Femur (tissue), 1 donor: ENCODE measurements at regions not wholly inside any gene's neighbourhood (a gene's known extent, or its start where the extent isn't known, plus 50 kb on each side); places are given as distances from the start of the nearest gene placed in this dataset.
"Not testable (repeated sequence)": the region's sequence is repeated elsewhere in the genome, so short reads cannot be mapped to it uniquely, and the experiment has no call there.

ENCODE experiments used
- DNase-seq: peaks from one replicate; pipeline ENCODE4 v3.0.0-alpha.2; 2017

DNA sequence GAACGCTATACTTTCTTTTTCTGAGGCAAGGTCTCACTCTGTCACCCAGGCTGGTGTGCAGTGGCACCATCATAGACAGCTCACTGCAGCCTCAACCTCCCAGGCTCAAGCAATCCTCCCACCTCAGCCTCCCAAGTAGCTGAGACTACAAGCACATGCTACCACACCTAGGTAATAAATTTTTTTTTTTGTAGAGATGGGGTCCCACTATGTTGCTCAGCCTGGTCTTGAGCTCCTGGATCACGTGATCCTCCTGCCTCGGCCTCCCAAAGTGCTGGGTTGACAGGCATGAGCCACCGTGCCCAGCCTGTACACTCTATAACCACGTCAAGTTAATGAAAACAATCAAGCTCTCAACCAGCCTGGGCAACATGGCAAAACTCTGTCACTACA lies 127.1 kb upstream of the VOPP1 start:
- DNase-seq: not testable (repeated sequence)

GRCh38 chr7:55698607-55699449 lies 126.5 kb upstream of the VOPP1 start:
- DNase-seq: peak; percentile 27

DNA sequence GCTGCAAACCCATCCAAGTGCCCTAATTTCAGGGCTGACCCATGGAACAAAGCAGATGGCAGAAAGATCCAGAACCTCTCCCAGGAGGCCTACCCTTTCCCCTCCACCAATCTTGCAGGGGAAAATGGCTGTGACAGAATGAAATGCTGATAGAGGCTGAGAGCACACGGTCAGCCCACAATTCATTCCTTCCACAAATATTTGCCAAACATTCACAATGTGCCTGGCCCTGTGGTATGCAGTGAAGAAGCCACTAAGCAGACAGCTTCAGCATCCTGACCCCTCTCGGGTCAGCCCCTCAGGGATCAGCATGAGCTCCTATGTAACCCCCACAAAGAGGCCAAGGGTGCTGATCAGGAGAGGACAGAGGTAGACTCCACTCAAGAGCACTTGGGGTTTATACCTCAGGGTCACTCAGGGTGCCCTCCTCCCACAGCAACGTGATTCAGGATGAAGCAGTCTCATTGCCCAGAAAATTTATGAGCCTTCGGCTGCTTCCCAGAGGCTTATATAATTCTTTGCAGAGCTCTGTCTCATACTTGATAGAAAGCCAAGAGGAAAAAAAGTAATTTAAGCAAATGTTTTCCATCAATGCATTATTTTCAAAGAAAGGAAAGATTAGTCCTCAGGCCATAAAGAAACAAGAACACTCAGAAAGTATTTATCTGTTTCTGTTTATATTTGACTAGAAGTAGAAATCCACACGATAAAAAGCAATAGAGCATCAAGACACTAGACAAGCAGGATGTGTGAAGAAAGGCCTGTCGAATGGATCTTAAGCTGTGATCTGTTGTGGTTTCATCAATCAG lies 123.8 kb upstream of the VOPP1 start:
- DNase-seq: peak; percentile 43

DNA sequence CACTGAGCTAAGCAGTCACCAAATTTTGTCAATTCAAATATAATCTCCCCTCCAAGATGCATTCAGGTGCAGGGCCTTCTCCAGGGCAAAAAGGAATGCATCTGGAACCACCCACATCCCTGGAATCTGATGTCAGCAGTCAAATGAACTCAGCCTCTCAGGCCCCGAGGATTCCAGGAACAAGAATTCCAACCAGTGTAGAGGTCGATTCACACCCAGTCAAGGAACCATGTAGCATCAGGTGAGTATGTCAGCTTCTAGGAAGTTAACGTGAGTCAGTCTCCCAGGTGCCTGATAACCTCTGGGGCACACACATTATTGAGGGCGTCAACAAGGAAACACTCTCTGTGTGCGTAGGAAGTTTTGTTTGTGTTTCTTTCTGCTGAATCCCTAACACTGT lies 122.2 kb upstream of the VOPP1 start:
- DNase-seq: not testable (repeated sequence)

- DNase-seq: peak; percentile 48
Observed at GRCh38 chr7:55688684-55689681, 116.7 kb upstream of the VOPP1 start.

GRCh38 chr7:55688261-55688660 lies 116.0 kb upstream of the VOPP1 start:
- not testable (repeated sequence) for DNase-seq

DNA sequence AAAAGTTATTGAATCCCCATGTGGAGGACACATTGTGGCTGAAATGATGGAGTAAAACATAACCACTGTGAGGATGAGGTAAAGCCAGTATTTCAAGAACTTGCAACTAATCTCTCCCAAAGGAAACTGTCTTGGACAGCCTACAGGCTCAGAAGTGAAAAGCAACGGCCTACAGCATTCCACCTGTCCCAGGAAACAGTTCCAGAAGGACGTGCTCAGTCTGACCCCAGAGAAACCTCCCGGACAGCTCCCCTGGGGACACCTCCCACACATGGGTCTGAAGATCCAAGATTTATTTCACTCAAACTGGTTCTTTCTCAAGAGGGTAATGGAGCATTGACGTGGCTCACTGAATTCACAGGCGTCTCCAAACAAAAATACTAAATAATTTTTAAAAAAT lies 115.0 kb upstream of the VOPP1 start:
- DNase-seq: not testable (repeated sequence)

- DNase-seq: not testable (repeated sequence)
Observed at GRCh38 chr7:55686771-55687170, 114.5 kb upstream of the VOPP1 start.

DNA sequence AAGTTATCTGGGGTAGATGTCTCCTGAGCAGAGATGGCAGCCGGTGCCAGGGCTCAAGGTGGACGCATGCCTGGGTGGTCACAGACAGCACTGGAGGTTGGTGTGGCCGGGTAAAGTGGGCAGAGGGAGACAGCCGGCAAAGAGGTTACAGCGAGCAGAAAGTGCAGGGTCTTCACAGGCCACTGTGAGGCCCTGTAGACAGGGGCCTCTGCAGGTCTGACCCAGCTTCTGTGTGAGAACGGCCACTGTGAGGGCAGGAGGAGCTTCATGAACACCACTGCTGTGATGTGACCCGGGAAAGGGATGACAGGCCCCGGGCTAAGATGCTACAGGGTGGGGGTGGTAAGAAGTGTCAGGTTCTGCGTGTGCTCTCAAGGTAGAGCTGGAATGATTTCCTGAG lies 111.2 kb upstream of the VOPP1 start:
- not testable (repeated sequence) for DNase-seq

GRCh38 chr7:55675589-55675988 lies 103.3 kb upstream of the VOPP1 start:
- DNase-seq: not testable (repeated sequence)

DNA sequence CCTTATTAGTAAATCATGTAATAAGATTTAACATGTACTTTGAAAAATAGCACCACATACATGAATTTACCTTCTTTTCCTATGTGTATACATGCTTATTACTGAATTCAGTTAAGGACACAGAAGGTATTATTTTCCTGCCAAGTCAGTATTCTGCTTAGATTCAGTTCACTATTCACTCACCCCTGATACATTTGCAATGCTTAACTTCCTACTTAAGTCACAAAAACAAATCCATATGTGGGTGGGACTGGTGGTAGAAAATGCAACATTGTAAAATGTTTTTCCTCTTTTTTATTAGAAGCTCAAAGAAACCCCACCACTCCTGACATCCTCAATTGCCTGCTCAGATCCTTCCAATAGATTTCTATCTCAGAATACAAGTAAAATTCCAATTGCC lies 101.2 kb upstream of the VOPP1 start:
- not testable (repeated sequence) for DNase-seq

DNA sequence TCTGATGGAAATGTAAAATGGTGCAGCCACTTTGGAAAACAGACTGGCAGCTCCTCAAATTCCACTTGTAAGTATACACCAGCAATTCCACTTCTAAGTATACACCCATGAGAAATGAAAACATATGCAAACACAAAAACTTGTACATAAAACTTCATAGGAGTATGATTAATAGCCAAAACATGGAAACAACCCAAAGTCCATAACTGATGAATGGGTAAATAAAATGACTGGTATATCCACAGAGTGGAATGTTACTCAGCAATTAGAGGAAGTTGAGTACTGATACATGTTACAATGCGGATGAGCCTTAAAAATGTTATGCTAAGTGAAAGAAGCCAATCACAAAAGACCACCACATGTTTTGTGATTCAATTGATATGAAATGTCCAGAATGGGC lies 99.8 kb upstream of the VOPP1 start:
- not testable (repeated sequence) for DNase-seq

DNA sequence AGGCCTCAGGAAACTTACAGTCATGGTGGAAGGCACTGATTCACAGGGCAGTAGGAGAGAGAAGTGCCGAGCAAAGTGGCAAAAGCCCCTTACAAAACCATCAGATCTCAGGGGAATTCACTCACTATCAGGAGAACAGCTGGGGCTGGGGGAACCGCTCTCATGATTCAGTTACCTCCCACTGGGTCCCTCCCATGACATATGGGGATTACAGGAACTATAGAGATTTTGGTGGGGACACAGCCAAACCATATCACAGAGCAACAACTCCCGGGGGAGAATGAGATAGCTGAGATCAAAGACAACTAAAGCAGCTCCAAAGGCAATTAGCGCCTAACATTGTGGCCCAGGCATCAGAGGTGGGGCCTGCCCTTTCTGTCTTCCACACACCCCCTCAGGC lies 85.4 kb upstream of the VOPP1 start:
- no peak for DNase-seq

DNA sequence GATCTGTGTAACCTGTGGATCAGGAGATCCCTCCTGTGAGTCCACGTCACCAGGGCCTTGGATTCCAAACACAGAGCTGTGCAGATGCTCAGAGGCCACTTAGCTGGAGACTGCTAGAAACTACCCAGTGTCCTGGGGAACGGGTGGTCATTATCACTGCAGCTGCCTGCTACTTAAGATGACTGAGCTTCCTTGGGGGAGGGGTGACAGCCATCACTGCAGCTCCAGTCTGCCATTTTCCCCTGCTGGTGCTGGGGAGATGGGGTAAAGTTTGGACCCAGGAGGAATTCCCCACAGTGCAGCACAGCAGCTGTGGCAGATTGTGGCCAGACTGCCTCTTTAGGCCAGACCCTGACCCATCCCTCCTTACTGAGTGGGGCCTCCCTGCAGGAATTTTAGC lies 78.8 kb upstream of the VOPP1 start:
- no peak for DNase-seq

- DNase-seq: no peak
Observed at GRCh38 chr7:55649238-55649637, 76.9 kb upstream of the VOPP1 start.

GRCh38 chr7:55644567-55644966 lies 72.3 kb upstream of the VOPP1 start:
- no peak for DNase-seq

- no peak for DNase-seq
Observed at GRCh38 chr7:55642266-55642665, 70.0 kb upstream of the VOPP1 start.

DNA sequence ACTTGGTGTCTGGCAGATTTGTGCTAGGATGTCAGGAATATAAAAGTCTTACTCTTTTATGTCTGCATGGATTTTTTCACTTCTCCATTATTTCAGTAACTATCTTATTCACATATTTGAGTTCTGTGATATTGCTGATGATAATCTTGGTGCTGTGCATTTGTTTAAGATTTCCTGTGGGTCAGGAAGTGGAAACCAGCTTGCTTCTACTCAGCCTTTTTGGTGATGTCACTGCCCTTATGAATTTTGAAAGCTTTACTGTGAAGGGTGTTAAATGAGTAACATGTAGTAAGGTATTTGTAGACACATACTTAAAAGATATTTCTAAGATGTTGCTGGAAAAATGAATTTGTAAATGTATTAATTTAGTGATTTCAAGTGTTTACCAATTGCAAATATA lies 69.5 kb upstream of the VOPP1 start:
- DNase-seq: no peak

DNA sequence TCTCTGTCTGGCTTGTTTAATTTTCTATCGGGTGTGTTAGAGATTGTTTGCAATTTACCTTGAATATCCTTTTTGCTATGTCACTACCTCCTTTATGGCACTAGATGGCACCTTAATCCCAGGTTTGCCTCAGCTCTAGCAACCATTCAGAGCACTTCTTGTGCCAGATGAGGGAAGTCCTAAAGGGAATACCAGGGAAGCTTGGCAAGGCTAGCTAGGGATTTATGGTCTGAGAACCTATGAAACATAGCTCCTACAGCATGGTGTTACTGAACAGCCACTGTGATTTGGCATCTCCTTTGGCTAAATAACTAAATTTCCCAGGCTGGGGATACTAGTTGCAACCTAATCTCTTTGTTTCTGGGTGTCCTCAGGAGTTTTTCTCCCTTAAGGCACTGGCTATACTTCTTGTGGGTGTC lies 69.0 kb upstream of the VOPP1 start:
- DNase-seq: peak; percentile 66

DNA sequence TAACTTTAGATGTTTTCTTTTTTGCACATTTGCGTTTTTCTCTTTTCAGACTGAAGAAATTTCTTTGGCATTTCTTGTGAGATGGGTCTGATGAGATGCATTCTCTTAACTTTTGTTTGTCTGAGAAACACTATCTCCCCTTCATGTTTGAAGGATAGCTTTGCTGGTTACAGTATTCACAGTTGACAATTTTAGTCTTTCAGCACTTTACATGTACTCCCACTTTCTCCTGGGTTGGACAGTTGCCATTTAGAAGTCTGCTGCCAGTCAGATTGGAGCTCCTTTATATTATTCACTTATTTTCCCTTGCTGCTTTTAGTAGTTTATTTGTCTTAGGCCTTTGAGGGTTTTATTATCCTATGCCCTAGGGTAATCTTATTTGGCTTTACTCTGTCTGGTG lies 67.3 kb upstream of the VOPP1 start:
- DNase-seq: no peak

DNA sequence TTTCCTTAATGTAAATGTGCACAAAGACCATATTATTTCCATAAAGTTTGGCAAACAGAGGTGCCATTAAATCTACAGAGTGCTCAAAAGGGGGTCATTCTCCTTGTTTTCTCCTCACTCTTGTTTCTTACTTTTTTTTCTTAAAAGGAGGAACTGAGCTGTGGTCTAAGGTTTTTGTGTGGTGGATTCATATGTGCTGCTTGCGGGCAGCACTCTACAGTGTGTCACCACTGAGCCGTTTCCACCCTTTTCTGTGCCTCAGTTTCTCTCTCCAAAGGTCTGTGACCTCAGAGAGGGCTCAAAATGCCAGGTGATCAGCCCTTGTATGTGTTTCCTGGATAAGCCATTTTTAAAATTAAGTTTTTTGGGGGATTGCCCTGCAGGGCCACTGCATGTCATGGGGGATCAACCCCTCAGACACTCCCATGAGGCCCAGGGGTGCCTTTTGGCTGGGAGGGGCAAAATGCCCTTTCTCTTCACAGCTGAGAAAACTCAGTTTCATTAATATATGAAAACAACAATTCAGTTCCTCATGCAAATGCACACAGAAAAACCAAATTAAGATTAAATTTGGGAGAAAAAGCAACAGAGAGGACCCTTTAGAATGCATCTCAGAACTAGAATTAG lies 56.9 kb upstream of the VOPP1 start:
- DNase-seq: no peak

DNA sequence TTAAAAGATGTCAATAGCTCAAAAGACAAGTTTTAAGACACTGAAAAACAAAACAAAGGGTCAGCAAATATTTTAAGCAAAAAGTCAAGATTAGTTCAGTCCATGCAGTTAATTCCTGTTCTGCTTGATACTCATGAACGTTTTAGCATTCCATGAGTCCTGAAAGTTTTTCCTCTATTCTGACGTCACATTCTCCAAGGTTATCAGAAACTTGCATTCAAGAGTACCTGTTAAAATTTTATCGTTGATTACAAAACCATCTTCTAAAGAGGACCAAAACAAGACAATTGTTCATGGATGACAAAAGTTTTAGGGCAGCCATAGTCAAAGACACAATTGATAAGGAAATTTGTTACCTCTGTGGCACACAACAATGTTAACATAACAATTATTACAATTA lies 52.5 kb upstream of the VOPP1 start:
- no peak for DNase-seq
